OCI-LY3 (cell line): ENCODE measurements at regions not wholly inside any gene's neighbourhood (a gene's known extent, or its start where the extent isn't known, plus 50 kb on each side); places are given as distances from the start of the nearest gene placed in this dataset.

Experiments used
- EZH2phosphoT487 ChIP-seq: fragments of 200-600 bp; shearing (Covaris generic); IDR thresholded peaks from 2 replicates; pipeline ENCODE4 v1.6.1; 2018; ENCODE audit warnings: antibody characterized with exemption, mixed run types, low read depth
- TF ChIP-seq, protein P1 (sequence below): fragments of 200-600, 300-600 bp; sonication (generic); IDR thresholded peaks from 2 replicates; pipeline ENCODE4 v1.5.1; 2014; ENCODE audit warnings: antibody characterized with exemption, low read length, low read depth

DNA sequence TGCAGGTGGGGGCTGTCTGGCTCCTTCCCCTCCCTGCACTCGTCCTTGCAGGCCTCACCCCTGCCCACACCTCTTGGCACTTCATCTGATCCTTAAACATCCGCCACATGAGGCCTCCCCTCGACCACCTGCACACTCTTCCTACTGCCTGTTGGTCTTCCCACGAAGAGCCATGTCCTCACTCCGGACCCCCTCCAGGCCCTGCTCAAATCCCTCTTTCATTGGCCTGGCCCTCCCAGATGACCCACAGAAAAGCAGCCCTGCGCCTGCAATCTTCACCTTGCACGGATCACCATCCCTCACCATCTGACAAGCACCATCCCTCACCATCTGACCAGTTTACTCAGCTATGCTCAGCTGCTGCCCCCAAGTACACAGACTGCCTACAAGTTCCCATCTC is 193.6 kb downstream of the BCL11B start:
- TF ChIP-seq, protein P1, sequence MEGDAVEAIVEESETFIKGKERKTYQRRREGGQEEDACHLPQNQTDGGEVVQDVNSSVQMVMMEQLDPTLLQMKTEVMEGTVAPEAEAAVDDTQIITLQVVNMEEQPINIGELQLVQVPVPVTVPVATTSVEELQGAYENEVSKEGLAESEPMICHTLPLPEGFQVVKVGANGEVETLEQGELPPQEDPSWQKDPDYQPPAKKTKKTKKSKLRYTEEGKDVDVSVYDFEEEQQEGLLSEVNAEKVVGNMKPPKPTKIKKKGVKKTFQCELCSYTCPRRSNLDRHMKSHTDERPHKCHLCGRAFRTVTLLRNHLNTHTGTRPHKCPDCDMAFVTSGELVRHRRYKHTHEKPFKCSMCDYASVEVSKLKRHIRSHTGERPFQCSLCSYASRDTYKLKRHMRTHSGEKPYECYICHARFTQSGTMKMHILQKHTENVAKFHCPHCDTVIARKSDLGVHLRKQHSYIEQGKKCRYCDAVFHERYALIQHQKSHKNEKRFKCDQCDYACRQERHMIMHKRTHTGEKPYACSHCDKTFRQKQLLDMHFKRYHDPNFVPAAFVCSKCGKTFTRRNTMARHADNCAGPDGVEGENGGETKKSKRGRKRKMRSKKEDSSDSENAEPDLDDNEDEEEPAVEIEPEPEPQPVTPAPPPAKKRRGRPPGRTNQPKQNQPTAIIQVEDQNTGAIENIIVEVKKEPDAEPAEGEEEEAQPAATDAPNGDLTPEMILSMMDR: no peak
- no peak for TF ChIP-seq EZH2phosphoT487
